PC-3 (cell line): ENCODE measurements at regions not wholly inside any gene's neighbourhood (a gene's known extent, or its start where the extent isn't known, plus 50 kb on each side); places are given as distances from the start of the nearest gene placed in this dataset.

ENCODE experiments used
- EZH2 ChIP-seq: fragments of 300-600 bp; sonication (generic); IDR thresholded peaks from one replicate; pipeline ENCODE4 v1.6.1; 2017; ENCODE audit warnings: antibody characterized with exemption, mild to moderate bottlenecking, low read length; ENCODE audit not compliant: unreplicated experiment
- EZH2phosphoT487 ChIP-seq: fragments of 300-600 bp; sonication (generic); IDR thresholded peaks from 2 replicates; pipeline ENCODE4 v1.6.1; 2018; ENCODE audit warnings: mild to moderate bottlenecking, antibody characterized with exemption, low read length, borderline replicate concordance
- TF ChIP-seq, protein P1 (sequence below): fragments of 300-600 bp; sonication (generic); conservative IDR thresholded peaks from 2 replicates; pipeline ENCODE4 v1.5.1; 2017; ENCODE audit warnings: antibody characterized with exemption, low read depth, mild to moderate bottlenecking, low read length

DNA sequence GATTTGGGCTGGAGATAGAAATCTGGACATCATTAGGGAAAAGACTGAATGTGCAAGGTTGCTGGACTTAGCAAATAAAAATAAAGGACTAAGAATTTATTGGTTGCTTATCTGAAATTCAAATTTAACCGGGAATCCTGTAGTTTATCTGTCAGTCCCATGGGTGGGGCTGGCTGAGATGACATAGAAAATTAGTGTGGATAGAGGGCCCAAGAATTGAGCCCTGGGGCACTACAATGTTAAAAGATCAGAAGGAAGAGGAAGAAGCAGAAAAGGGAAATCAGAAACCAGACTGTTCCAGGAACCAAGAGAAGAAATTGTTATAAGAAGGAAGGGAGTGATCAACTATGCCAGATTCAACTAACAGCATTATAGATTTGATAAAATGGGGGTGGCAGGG, 96.7 kb upstream of the CCDC196 start:
- TF ChIP-seq, protein P1, sequence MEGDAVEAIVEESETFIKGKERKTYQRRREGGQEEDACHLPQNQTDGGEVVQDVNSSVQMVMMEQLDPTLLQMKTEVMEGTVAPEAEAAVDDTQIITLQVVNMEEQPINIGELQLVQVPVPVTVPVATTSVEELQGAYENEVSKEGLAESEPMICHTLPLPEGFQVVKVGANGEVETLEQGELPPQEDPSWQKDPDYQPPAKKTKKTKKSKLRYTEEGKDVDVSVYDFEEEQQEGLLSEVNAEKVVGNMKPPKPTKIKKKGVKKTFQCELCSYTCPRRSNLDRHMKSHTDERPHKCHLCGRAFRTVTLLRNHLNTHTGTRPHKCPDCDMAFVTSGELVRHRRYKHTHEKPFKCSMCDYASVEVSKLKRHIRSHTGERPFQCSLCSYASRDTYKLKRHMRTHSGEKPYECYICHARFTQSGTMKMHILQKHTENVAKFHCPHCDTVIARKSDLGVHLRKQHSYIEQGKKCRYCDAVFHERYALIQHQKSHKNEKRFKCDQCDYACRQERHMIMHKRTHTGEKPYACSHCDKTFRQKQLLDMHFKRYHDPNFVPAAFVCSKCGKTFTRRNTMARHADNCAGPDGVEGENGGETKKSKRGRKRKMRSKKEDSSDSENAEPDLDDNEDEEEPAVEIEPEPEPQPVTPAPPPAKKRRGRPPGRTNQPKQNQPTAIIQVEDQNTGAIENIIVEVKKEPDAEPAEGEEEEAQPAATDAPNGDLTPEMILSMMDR, result no peak
- no peak for TF ChIP-seq EZH2phosphoT487
- TF ChIP-seq EZH2, result no peak
